Mesenchymal stem cell (in vitro differentiated cells and primary cell): ENCODE measurements at regions not wholly inside any gene's neighbourhood (a gene's known extent, or its start where the extent isn't known, plus 50 kb on each side); places are given as distances from the start of the nearest gene placed in this dataset.

ENCODE experiments used
- DNase-seq: peaks from one replicate; pipeline ENCODE4 v3.0.0-alpha.2; 2013
- H2AFZ ChIP-seq: one replicate; pipeline ENCODE4 v1.6.1; 2013; ENCODE audit warnings: low read depth, mild to moderate bottlenecking, control low read depth, inconsistent platforms, low read length, moderate library complexity
- H2AK5ac ChIP-seq: 2 replicates; pipeline ENCODE4 v1.6.1; 2013; ENCODE audit warnings: low read length, moderate library complexity, mild to moderate bottlenecking, inconsistent platforms; ENCODE audit not compliant: severe bottlenecking
- H2BK120ac ChIP-seq: one replicate; pipeline ENCODE4 v1.6.1; 2013; ENCODE audit warnings: low read depth, mild to moderate bottlenecking, inconsistent platforms, low read length, moderate library complexity
- H2BK12ac ChIP-seq, 2 experiments: one replicate each; pipeline ENCODE4 v1.6.1; 2013; ENCODE audit warnings: inconsistent platforms in 2 of 2, low read length in 2 of 2, mild to moderate bottlenecking in 2 of 2, moderate library complexity in 2 of 2, control low read depth in 1 of 2
- H2BK15ac ChIP-seq: one replicate; pipeline ENCODE4 v1.6.1; 2013; ENCODE audit warnings: mild to moderate bottlenecking, low read depth, inconsistent platforms; ENCODE audit not compliant: poor library complexity, severe bottlenecking
- H2BK5ac ChIP-seq: 2 replicates; pipeline ENCODE4 v1.6.1; 2013; ENCODE audit warnings: low read depth, mild to moderate bottlenecking, low read length, control low read depth, inconsistent platforms; ENCODE audit not compliant: poor library complexity, severe bottlenecking
- H3K14ac ChIP-seq, 2 experiments: one replicate each; pipeline ENCODE4 v1.6.1; 2013; ENCODE audit warnings: inconsistent platforms in 2 of 2, low read length in 2 of 2, control low read depth in 1 of 2, mild to moderate bottlenecking in 1 of 2, moderate library complexity in 1 of 2
- H3K18ac ChIP-seq, 2 experiments: one replicate each; pipeline ENCODE4 v1.6.1; 2013; ENCODE audit warnings: inconsistent platforms in 2 of 2, low read length in 2 of 2, control low read depth in 1 of 2, low read depth in 1 of 2, mild to moderate bottlenecking in 1 of 2
- H3K23ac ChIP-seq, 2 experiments: one replicate each; pipeline ENCODE4 v1.6.1; 2013; ENCODE audit warnings: inconsistent platforms in 2 of 2, low read length in 2 of 2, mild to moderate bottlenecking in 2 of 2, moderate library complexity in 2 of 2, control low read depth in 1 of 2
- H3K27ac ChIP-seq: 2 replicates; pipeline ENCODE4 v1.5.1; 2013; ENCODE audit warnings: mild to moderate bottlenecking, moderate library complexity, low read length, control low read depth, inconsistent platforms; ENCODE audit not compliant: poor library complexity, severe bottlenecking
- H3K27me3 ChIP-seq, 2 experiments: 2 replicates each; pipeline versions ENCODE4 v1.6.1 to v1.7.0; 2013; ENCODE audit warnings: low read length in 2 of 2, mild to moderate bottlenecking in 2 of 2, moderate library complexity in 2 of 2, control low read depth in 1 of 2, inconsistent platforms in 1 of 2; ENCODE audit not compliant: control insufficient read depth in 1 of 2, insufficient read depth in 1 of 2
- H3K36me3 ChIP-seq, 2 experiments: 2 replicates each; pipeline versions ENCODE4 v1.6.1 to v1.7.0; 2013; ENCODE audit warnings: low read length in 2 of 2, control low read depth in 1 of 2, inconsistent platforms in 1 of 2, low read depth in 1 of 2, mild to moderate bottlenecking in 1 of 2; ENCODE audit not compliant: insufficient read depth in 2 of 2, control insufficient read depth in 1 of 2
- H3K4ac ChIP-seq, 2 experiments: one replicate each; pipeline ENCODE4 v1.6.1; 2013; ENCODE audit warnings: inconsistent platforms in 2 of 2, low read length in 2 of 2, mild to moderate bottlenecking in 2 of 2, moderate library complexity in 2 of 2, control low read depth in 1 of 2, low read depth in 1 of 2
- H3K4me1 ChIP-seq: 2 replicates; pipeline ENCODE4 v1.6.1; 2013; ENCODE audit warnings: low read depth, low read length, control low read depth; ENCODE audit not compliant: control insufficient read depth, insufficient read depth
- H3K4me2 ChIP-seq: 2 replicates; pipeline ENCODE4 v1.6.1; 2013; ENCODE audit warnings: low read length, mild to moderate bottlenecking, inconsistent platforms; ENCODE audit not compliant: poor library complexity, severe bottlenecking
- H3K4me3 ChIP-seq, 2 experiments: 2 replicates each; pipeline versions ENCODE4 v1.5.1 to v1.7.0; 2013; ENCODE audit warnings: low read length in 2 of 2, mild to moderate bottlenecking in 2 of 2, control low read depth in 1 of 2, low read depth in 1 of 2; ENCODE audit not compliant: insufficient read depth in 1 of 2
- H3K79me1 ChIP-seq: replicated peaks from 2 replicates; pipeline ENCODE4 v1.6.1; 2013; ENCODE audit warnings: mild to moderate bottlenecking, control low read depth, low read length, inconsistent platforms; ENCODE audit not compliant: poor library complexity, severe bottlenecking
- H3K9ac ChIP-seq: 2 replicates; pipeline ENCODE4 v1.7.0; 2013; ENCODE audit warnings: mild to moderate bottlenecking, low read length, moderate library complexity
- H3K9me3 ChIP-seq: 2 replicates; pipeline ENCODE4 v1.7.0; 2013; ENCODE audit warnings: mild to moderate bottlenecking, low read length; ENCODE audit not compliant: control insufficient read depth
- H4K8ac ChIP-seq: one replicate; pipeline ENCODE4 v1.6.1; 2013; ENCODE audit warnings: inconsistent platforms, mild to moderate bottlenecking, low read length, moderate library complexity
- H4K91ac ChIP-seq: one replicate; pipeline ENCODE4 v1.6.1; 2013; ENCODE audit warnings: mild to moderate bottlenecking, low read length, inconsistent platforms
- WGBS: methylation state at CpG from one replicate; pipeline ENCODE4 v1.1.7; 2013; ENCODE audit warnings: mixed read lengths; 5-methylcytosine and 5-hydroxymethylcytosine counted together

GRCh38 chrX:109140463-109140862 is 341.4 kb downstream of the GUCY2F start:
- Histone ChIP-seq H2BK5ac (no peak overlapping the region), H2AK5ac (no peak overlapping the region)

GRCh38 chrX:109134777-109135176 is 347.1 kb downstream of the GUCY2F start:
- Histone ChIP-seq H3K79me1 (no peaks in the 10 kb centered on the region), H3K9ac (no peak overlapping the region), H3K9me3 (peaks cover 50% of the 10 kb centered on the region), H3K4me1 (no peaks in the 10 kb centered on the region), H3K23ac (no peak overlapping the region), H3K4me3 (no peak overlapping the region), H3K4ac (no peak overlapping the region), H3K14ac (no peak overlapping the region), H2BK5ac (no peak overlapping the region), H2BK120ac (no peak overlapping the region), H2AK5ac (no peak overlapping the region), H4K91ac (no peak overlapping the region), H3K27me3 (no peaks in the 10 kb centered on the region), H4K8ac (no peak overlapping the region), H3K36me3 (no peaks in the 10 kb centered on the region), H2BK15ac (no peak overlapping the region), H3K4me2 (no peak overlapping the region), H2AFZ (no peak overlapping the region), H2BK12ac (no peak overlapping the region), H3K18ac (no peak overlapping the region), H3K27ac (no peak overlapping the region)
- DNase-seq: no peak

More at GRCh38 chrX:109140463-109140862, 341.4 kb downstream of the GUCY2F start:
- Histone ChIP-seq H3K27me3 (no peaks in the 10 kb centered on the region), H3K4me1 (no peaks in the 10 kb centered on the region), H3K4me3 (no peak overlapping the region), H3K9ac (no peak overlapping the region), H3K18ac (no peak overlapping the region), H4K91ac (no peak overlapping the region), H2BK120ac (no peak overlapping the region), H3K14ac (no peak overlapping the region), H3K23ac (no peak overlapping the region), H2BK15ac (no peak overlapping the region), H2BK12ac (no peak overlapping the region), H4K8ac (no peak overlapping the region), H3K27ac (no peak overlapping the region), H3K79me1 (no peaks in the 10 kb centered on the region), H3K4me2 (no peak overlapping the region), H3K9me3 (peaks cover 41% of the 10 kb centered on the region), H2AFZ (no peak overlapping the region), H3K4ac (no peak overlapping the region), H3K36me3 (no peaks in the 10 kb centered on the region)
- no peak for DNase-seq

GRCh38 chrX:109125304-109125703 is 356.6 kb downstream of the GUCY2F start:
- 65% methylated on average over 2 of the region's 3 CpGs for WGBS
- H3K79me1 ChIP-seq: no peaks in the 10 kb centered on the region
- H2BK15ac ChIP-seq: no peak overlapping the region
- no peak for DNase-seq
- no peak overlapping the region for H2BK120ac ChIP-seq
- H4K8ac ChIP-seq: no peak overlapping the region
- H2BK12ac ChIP-seq: no peak overlapping the region
- H2AK5ac ChIP-seq: no peak overlapping the region
- no peaks in the 10 kb centered on the region for H3K36me3 ChIP-seq
- H3K27me3 ChIP-seq: no peaks in the 10 kb centered on the region
- H3K4me2 ChIP-seq: no peak overlapping the region
- H2BK5ac ChIP-seq: no peak overlapping the region
- H3K4me3 ChIP-seq: no peak overlapping the region
- no peaks in the 10 kb centered on the region for H3K4me1 ChIP-seq
- H3K23ac ChIP-seq: no peak overlapping the region
- no peak overlapping the region for H2AFZ ChIP-seq
- no peak overlapping the region for H3K4ac ChIP-seq
- no peak overlapping the region for H4K91ac ChIP-seq
- H3K27ac ChIP-seq: no peak overlapping the region
- H3K14ac ChIP-seq: no peak overlapping the region
- H3K9ac ChIP-seq: no peak overlapping the region
- H3K18ac ChIP-seq: no peak overlapping the region
- peaks cover 11% of the 10 kb centered on the region for H3K9me3 ChIP-seq

GRCh38 chrX:109089359-109089758 is 353.0 kb upstream of the IRS4 start:
- Histone ChIP-seq H2BK12ac (no peak overlapping the region), H3K23ac (no peak overlapping the region), H3K79me1 (no peaks in the 10 kb centered on the region), H3K4me2 (no peak overlapping the region), H3K27me3 (no peaks in the 10 kb centered on the region), H3K14ac (no peak overlapping the region), H3K9me3 (peaks cover 6% of the 10 kb centered on the region), H3K27ac (no peak overlapping the region), H2AFZ (no peak overlapping the region), H4K91ac (no peak overlapping the region), H3K9ac (no peak overlapping the region), H2BK5ac (no peak overlapping the region), H3K36me3 (no peaks in the 10 kb centered on the region), H2BK15ac (no peak overlapping the region), H2BK120ac (no peak overlapping the region), H3K4me3 (no peak overlapping the region), H3K4me1 (no peaks in the 10 kb centered on the region), H4K8ac (no peak overlapping the region), H2AK5ac (no peak overlapping the region), H3K18ac (no peak overlapping the region), H3K4ac (no peak overlapping the region)
- no peak for DNase-seq
- WGBS: 84% methylated on average over 3 of the region's 4 CpGs
